ENCODE measurements at regions not wholly inside any gene's neighbourhood (a gene's known extent, or its start where the extent isn't known, plus 50 kb on each side); places are given as distances from the start of the nearest gene placed in this dataset.

- ATAC-seq: no peak
- no TSS peak for BruUV-seq (replicated peaks)
- no peaks in the 10 kb centered on the region for H3K9me2 ChIP-seq (replicated peaks; ENCODE audit: low read length)
Measured at GRCh38 chr2:121049950-121050585, 234.9 kb downstream of the TFCP2L1 start.

GRCh38 chr2:121051311-121051710 lies 233.7 kb downstream of the TFCP2L1 start:
- intact Hi-C loops (cut with micrococcal nuclease): no loop called here
- Histone ChIP-seq H3F3A (ENCODE audit: low read length, unreplicated experiment) (no peaks in the 10 kb centered on the region), H2AFZ (ENCODE audit: low read length) (no peak overlapping the region), H3K4me3 (ENCODE audit: low read length) (no peak overlapping the region), H3K27me3 (ENCODE audit: low read length) (no peaks in the 10 kb centered on the region), H3K9ac (ENCODE audit: low read length) (no peak overlapping the region), H3K27ac (ENCODE audit: low read length) (no peak overlapping the region), H3K4me2 (ENCODE audit: low read length) (no peak overlapping the region), H3K4me1 (ENCODE audit: insufficient read depth, low read length) (no peaks in the 10 kb centered on the region), H4K20me1 (ENCODE audit: low read length) (no peaks in the 10 kb centered on the region), H3K9me3 (ENCODE audit: low read length) (no peaks in the 10 kb centered on the region), H3K36me3 (ENCODE audit: low read depth, low read length) (no peaks in the 10 kb centered on the region), H3K9me2 (replicated peaks; ENCODE audit: low read length) (no peaks in the 10 kb centered on the region), H3K79me2 (ENCODE audit: low read length) (no peaks in the 10 kb centered on the region)
- TF ChIP-seq EZH2phosphoT487 (IDR thresholded peaks at IDR 0.05; ENCODE audit: borderline replicate concordance, low read length) (no peak), EZH2 (IDR thresholded peaks at IDR 0.05; ENCODE audit: low read length, unreplicated experiment) (no peak), CTCF (conservative IDR thresholded peaks at IDR 0.05; ENCODE audit: low read depth, low read length) (no peak)
- ATAC-seq (no peak), DNase-seq (no peak)
- no TSS peak for BruUV-seq (replicated peaks)
- CTCF ChIA-PET: interaction anchor here (0.7 kb wide), 1 partner anchor 330 kb away, joined by 4 read pairs; no protein-coding TSS in a partner anchor
- POLR2A ChIA-PET (ENCODE audit: unreplicated experiment): no interaction called here

More at GRCh38 chr2:121049950-121050585, 234.9 kb downstream of the TFCP2L1 start:
- ChIA-PET POLR2A (ENCODE audit: unreplicated experiment) (no interaction called here), CTCF (no interaction called here)
- TF ChIP-seq EZH2 (IDR thresholded peaks at IDR 0.05; ENCODE audit: low read length, unreplicated experiment) (no peak), CTCF (conservative IDR thresholded peaks at IDR 0.05; ENCODE audit: low read depth, low read length) (no peak), EZH2phosphoT487 (IDR thresholded peaks at IDR 0.05; ENCODE audit: borderline replicate concordance, low read length) (no peak)
- no peak overlapping the region for H3K4me2 ChIP-seq (ENCODE audit: low read length)
- H3K9me3 ChIP-seq (ENCODE audit: low read length): no peaks in the 10 kb centered on the region
- H3K4me3 ChIP-seq (ENCODE audit: low read length): no peak overlapping the region
- H2AFZ ChIP-seq (ENCODE audit: low read length): no peak overlapping the region
- H3F3A ChIP-seq (ENCODE audit: low read length, unreplicated experiment): no peaks in the 10 kb centered on the region
- H3K4me1 ChIP-seq (ENCODE audit: insufficient read depth, low read length): no peaks in the 10 kb centered on the region
- intact Hi-C loops (cut with micrococcal nuclease): no loop called here
- no peaks in the 10 kb centered on the region for H3K27me3 ChIP-seq (ENCODE audit: low read length)
- H4K20me1 ChIP-seq (ENCODE audit: low read length): no peaks in the 10 kb centered on the region
- no peaks in the 10 kb centered on the region for H3K79me2 ChIP-seq (ENCODE audit: low read length)
- H3K36me3 ChIP-seq (ENCODE audit: low read depth, low read length): no peaks in the 10 kb centered on the region
- H3K27ac ChIP-seq (ENCODE audit: low read length): no peak overlapping the region
- DNase-seq: no peak
- no peak overlapping the region for H3K9ac ChIP-seq (ENCODE audit: low read length)

- intact Hi-C loops (cut with micrococcal nuclease): no loop called here
- H3K27ac ChIP-seq (ENCODE audit: low read length): no peak overlapping the region
- no peak overlapping the region for H3K4me2 ChIP-seq (ENCODE audit: low read length)
- H3K27me3 ChIP-seq (ENCODE audit: low read length): no peaks in the 10 kb centered on the region
- POLR2A ChIA-PET (ENCODE audit: unreplicated experiment): no interaction called here
- no peak overlapping the region for H3K9ac ChIP-seq (ENCODE audit: low read length)
- H3K36me3 ChIP-seq (ENCODE audit: low read depth, low read length): no peaks in the 10 kb centered on the region
- BruUV-seq (replicated peaks): no TSS peak
- H3K4me3 ChIP-seq (ENCODE audit: low read length): no peak overlapping the region
- H4K20me1 ChIP-seq (ENCODE audit: low read length): no peaks in the 10 kb centered on the region
- ATAC-seq (no peak), DNase-seq (no peak)
- CTCF ChIA-PET: no interaction called here
- no peak overlapping the region for H2AFZ ChIP-seq (ENCODE audit: low read length)
- no peaks in the 10 kb centered on the region for H3K9me2 ChIP-seq (replicated peaks; ENCODE audit: low read length)
- no peaks in the 10 kb centered on the region for H3K4me1 ChIP-seq (ENCODE audit: insufficient read depth, low read length)
- H3F3A ChIP-seq (ENCODE audit: low read length, unreplicated experiment): no peaks in the 10 kb centered on the region
- TF ChIP-seq EZH2phosphoT487 (IDR thresholded peaks at IDR 0.05; ENCODE audit: borderline replicate concordance, low read length) (no peak), CTCF (conservative IDR thresholded peaks at IDR 0.05; ENCODE audit: low read depth, low read length) (no peak), EZH2 (IDR thresholded peaks at IDR 0.05; ENCODE audit: low read length, unreplicated experiment) (no peak)
- no peaks in the 10 kb centered on the region for H3K9me3 ChIP-seq (ENCODE audit: low read length)
- no peaks in the 10 kb centered on the region for H3K79me2 ChIP-seq (ENCODE audit: low read length)
Measured at GRCh38 chr2:121052023-121052422, 233.0 kb downstream of the TFCP2L1 start.

Data from PC-3 (cell line).